ENCODE measurements at regions not wholly inside any gene's neighbourhood (a gene's known extent, or its start where the extent isn't known, plus 50 kb on each side); places are given as distances from the start of the nearest gene placed in this dataset.

- TF ChIP-seq YY1 (IDR thresholded peaks at IDR 0.05; ENCODE audit: insufficient read depth, insufficient read length) (no peak), ZNF274 (IDR thresholded peaks at IDR 0.05; ENCODE audit: low read depth, low read length) (no peak), SUZ12 (IDR thresholded peaks at IDR 0.05; ENCODE audit: extremely low read depth, insufficient read depth, insufficient read length) (no peak)
These were observed 107.6 kb upstream of the KIF2A start for GRCh38 chr5:62198421-62198820.

Measured in NT2/D1 (cell line).